HG02885 (cell line): ENCODE measurements at regions not wholly inside any gene's neighbourhood (a gene's known extent, or its start where the extent isn't known, plus 50 kb on each side); places are given as distances from the start of the nearest gene placed in this dataset.
"Not testable (repeated sequence)": the region's sequence is repeated elsewhere in the genome, so short reads cannot be mapped to it uniquely, and the experiment has no call there.

ENCODE experiments used
- ATAC-seq: cut with Tn5 transposase; IDR thresholded peaks from one replicate; pipeline ENCODE4 v1.9.1; 2021; ENCODE audit warnings: mild to moderate bottlenecking; ENCODE audit not compliant: unreplicated experiment, poor library complexity

GRCh38 chr3:147161833-147162232 lies 244.5 kb downstream of the ZIC4 start:
- no peak for ATAC-seq

GRCh38 chr3:147160984-147161383 lies 245.4 kb downstream of the ZIC4 start:
- ATAC-seq = no peak

GRCh38 chr3:147159141-147159540 lies 247.2 kb downstream of the ZIC4 start:
- ATAC-seq = no peak

GRCh38 chr3:147157631-147158030 lies 248.7 kb downstream of the ZIC4 start:
- no peak for ATAC-seq

GRCh38 chr3:147154988-147155387 lies 251.4 kb downstream of the ZIC4 start:
- not testable (repeated sequence) for ATAC-seq

GRCh38 chr3:147153830-147154539 lies 252.4 kb downstream of the ZIC4 start:
- ATAC-seq = no peak

GRCh38 chr3:147152476-147152875 lies 253.9 kb downstream of the ZIC4 start:
- no peak for ATAC-seq

- ATAC-seq = no peak
Observed at GRCh38 chr3:147141516-147142288, 264.6 kb downstream of the ZIC4 start.

- no peak for ATAC-seq
Observed at GRCh38 chr3:147139341-147139740, 267.0 kb downstream of the ZIC4 start.

GRCh38 chr3:147132168-147132567 lies 274.2 kb downstream of the ZIC4 start:
- no peak for ATAC-seq

GRCh38 chr3:147130461-147130860 lies 275.9 kb downstream of the ZIC4 start:
- no peak for ATAC-seq

- no peak for ATAC-seq
Observed at GRCh38 chr3:147129665-147130064, 276.7 kb downstream of the ZIC4 start.

GRCh38 chr3:147122350-147122749 lies 284.0 kb downstream of the ZIC4 start:
- no peak for ATAC-seq

- no peak for ATAC-seq
Observed at GRCh38 chr3:147119989-147120388, 286.4 kb downstream of the ZIC4 start.

- no peak for ATAC-seq
Observed at GRCh38 chr3:147119346-147119745, 287.0 kb downstream of the ZIC4 start.

GRCh38 chr3:147118611-147119010 lies 287.7 kb downstream of the ZIC4 start:
- ATAC-seq = no peak

GRCh38 chr3:147117631-147118030 lies 288.7 kb downstream of the ZIC4 start:
- ATAC-seq = no peak

GRCh38 chr3:147113293-147114044 lies 292.9 kb downstream of the ZIC4 start:
- ATAC-seq = no peak

- ATAC-seq = no peak
Observed at GRCh38 chr3:147099076-147099475, 307.3 kb downstream of the ZIC4 start.

- no peak for ATAC-seq
Observed at GRCh38 chr3:147090461-147090860, 315.9 kb downstream of the ZIC4 start.

GRCh38 chr3:147089286-147089685 lies 317.1 kb downstream of the ZIC4 start:
- no peak for ATAC-seq
